HG03060 (cell line): ENCODE measurements at regions not wholly inside any gene's neighbourhood (a gene's known extent, or its start where the extent isn't known, plus 50 kb on each side); places are given as distances from the start of the nearest gene placed in this dataset.

Source experiments
- ATAC-seq: cut with Tn5 transposase; IDR thresholded peaks from one replicate; pipeline ENCODE4 v1.9.1; 2021; ENCODE audit warnings: low read depth, moderate number of reproducible peaks; ENCODE audit not compliant: unreplicated experiment

DNA sequence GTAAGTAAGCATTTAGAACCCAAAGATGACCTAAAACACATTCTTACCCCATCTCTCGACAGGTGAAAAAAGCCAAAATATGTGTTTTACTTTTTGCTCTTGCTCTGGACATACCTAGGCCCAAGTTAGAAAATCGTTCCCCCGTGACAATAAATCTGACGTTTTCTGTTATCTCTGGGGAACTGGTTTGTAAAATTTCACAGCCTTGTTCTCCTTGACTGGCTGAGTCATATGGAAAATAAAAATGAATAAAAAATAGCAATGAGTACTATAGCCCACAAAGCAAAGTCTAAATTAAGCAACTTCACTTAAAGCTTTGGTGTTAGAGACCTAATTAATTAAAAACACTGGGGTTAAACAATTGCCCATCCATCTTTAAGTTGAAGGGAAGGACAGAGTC, 286.9 kb upstream of the CLINT1 start:
- ATAC-seq = no peak

DNA sequence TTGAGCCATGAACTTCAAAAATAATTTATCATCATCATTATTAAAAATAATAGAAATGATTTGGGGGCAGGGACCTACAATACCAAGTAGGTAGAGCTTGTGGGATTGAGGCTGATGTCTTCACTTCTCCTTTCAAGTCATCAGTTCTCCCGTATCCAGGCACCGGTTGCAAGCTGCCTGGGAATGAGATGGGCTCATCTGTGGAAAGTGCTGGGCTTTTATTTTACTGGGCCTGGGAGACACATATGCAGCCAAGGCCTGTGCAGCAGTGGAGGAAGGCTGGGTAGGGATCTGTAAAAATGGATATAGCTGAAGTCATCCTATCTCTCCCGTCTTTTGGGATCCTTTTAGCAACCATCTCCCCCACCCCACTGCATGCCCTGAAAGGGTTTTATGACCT, 284.1 kb upstream of the CLINT1 start:
- ATAC-seq = no peak

DNA sequence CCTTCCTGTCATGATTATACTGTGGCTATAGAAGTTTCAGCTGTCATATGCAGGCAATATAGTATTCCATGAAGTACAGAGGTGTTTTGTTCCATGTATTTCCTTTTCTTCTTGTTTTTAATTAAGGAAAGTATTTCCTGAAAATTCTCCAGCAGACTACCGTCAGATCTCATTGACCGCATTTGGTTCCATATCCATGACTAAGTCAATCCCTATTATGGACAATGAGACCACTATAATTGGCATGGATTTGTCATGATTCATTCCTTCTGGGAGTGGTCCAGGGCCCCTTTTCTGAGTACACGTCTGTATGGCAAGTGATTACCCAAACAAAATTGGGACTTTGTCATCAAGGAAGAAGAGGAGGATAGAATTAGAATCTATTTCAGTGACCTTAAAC, 283.2 kb upstream of the CLINT1 start:
- no peak for ATAC-seq

DNA sequence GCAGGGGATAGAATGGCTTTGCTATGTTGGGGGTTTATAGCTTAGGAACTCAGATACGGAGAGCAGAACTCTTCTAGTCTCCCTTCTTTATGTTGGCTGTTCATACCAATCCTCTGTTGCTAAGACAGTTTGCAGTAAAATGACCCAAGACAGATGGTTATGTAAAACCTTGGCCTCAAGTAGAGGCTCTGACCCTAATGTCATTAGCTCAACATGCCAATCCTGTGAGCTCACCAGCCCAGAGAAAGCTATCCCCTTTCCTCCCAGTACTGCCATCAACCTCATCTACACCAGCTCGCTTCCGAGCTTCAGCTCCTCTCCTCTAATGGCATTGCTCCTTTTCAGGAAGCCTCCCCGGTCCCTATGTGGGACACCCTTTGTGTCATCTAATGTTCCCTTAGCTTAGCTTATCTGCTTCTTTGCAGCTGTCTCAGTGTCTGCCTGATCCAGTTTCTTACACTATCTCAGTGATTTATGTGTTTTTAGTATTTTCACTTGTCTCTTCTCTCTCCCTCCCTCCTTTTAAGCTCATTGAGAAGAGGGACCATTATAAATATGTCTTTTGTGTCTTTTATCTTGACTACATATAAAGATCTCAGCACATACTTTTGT, 281.3 kb upstream of the CLINT1 start:
- ATAC-seq = no peak

DNA sequence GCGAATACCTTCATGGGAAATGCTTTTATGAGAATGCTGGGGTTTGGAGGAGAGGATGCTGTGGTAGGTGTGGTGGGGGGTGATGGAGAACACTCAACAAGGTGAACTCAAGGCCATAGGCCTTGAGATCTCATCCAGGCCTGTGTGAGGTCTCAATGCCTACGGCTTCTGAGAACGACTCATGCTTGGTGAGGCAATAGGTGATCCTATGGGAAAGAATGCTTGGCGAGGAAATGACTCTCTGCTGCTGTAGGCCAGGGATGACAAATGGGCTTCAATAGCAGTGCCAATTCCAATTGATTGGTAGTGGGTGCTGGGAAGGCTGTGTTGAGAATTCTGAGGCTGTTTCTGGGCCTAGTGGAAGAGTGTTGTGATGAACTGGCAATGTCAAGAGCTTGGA, 280.2 kb upstream of the CLINT1 start:
- no peak for ATAC-seq

DNA sequence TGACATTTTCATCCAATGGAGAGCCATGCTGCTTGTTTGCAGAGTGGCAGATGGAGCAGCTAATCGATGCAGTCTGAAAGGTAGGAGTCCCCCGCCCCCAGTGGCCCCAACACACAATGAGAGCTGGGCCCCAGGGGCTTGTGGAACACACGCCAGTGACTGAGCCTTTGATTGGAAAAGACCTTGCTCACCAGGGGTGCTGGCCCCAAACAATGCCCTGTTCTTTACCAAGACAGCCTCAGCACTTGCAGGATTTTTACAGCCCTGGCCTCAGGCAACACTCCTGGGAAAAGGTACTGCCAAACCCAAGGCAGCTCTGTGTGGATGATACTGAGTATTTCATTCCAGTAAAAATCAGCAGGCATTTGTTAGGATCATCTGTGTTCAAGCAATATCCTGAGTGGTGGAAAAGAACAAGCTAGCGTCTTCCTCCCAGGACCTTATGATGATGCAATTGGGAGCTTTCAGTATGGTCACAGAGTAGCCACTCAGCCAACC, 276.8 kb upstream of the CLINT1 start:
- ATAC-seq = no peak

DNA sequence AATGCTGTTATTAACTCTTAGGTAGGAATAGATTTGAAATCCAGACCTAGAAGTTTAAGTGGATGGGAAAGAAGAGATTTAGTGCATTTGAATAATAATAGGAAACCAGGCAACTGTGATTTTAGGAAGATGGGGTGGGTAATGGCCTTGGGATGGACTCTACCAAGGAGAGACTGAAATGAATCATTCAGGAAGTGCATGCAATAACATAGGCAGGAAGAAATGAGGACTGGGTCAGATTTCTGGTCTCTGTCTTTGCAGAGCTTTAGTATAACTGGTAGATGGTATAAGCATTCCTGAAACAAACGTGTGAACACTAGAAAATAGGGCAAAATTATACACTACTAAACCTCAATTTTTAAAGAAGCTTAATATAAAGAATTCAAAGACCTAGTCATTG, 274.4 kb upstream of the CLINT1 start:
- no peak for ATAC-seq

DNA sequence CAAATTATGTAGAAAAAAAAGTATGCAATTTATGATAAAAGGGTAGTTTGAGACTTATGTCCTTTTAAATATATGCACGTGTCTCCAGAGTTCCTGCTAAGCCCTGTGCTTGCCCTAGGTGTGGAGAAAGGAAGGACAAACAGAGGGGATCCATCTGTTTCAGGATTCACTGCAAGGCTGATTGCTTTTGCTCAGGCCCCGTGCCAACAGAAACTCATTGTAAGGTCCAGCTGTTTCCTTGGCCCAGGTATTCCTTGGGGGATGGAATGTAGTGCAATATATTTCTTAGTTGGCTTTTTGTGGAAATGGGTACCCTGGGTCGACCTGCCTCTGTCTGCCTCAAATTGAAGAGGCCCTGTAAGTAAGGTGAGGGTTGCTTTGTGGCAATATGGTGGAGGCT, 268.6 kb upstream of the CLINT1 start:
- ATAC-seq = no peak

DNA sequence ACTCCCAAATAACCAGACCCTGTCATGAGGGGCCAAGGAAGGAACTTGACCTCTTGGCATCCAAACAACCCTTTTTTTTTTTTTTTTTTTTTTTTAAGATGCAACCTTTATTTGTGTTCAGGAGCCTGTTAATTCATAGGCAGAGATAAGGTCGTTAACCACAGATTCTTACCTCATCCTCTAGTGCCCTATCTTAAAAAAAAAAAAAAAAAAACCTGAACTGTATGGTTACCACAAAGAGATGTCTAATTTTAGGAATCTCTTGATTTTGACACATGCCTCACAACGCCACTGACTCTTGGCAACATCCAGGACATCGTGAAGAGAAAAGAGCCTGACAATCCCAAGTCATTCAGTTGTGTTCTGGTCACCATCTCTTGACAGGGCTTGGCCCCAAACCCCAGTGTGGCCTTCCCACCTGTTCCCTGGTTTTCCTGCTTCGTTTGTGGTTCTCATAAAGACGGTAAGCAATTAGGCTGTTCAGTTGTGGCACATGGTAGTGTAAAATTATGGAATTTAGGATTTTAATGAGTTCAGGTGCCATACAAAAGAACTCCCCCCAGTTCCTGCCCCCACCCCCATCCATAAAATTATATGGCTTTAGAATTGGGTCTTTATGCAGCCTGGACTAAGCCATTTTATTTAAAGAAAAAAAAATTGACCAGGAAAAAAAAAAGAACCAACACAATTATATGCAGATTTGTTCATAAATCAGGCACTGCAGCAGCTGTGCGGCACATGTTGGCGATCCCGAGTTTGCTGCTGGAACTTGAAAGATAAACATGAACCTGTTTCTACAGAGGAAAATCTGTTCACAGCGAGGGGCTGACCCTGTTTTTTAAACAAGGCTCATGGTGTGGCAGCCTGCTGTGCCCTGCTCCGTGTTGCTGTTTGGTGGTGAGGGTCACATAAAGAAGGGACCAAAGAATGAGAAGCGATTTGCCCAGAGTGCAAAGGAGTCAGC, 267.8 kb upstream of the CLINT1 start:
- ATAC-seq = no peak

DNA sequence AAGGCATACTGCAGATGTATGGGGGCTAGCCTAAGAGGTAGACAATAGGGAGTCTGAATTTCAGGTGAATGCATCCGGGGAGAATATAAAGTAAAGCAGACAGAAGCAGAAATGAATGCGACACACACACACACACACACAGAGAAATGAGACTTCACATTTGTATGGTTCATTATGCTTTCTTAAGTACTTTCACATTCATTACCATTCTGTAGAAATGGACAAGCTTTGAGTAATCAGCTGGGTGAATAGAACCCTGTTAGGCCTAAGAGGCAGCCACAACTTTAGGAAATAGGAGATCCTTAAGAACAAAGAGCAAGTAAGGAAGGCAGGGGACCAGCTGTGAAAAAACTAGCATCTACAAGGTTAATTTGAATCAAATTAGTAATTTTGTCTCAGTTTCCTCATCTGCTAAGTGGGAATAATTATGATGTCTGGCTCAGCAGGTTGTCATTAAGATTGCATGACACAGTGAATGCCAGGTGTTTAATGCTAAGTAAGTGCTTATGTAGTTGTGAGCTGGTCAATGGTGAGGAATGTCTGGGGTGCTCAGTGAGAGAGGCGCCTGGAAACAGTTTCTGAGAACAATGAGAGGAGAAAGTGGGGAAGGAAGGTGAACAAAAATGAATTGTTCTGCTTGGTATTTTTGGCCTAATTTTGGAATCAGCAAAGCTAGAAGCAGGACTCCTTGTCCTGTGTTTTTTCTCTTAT, 265.8 kb upstream of the CLINT1 start:
- ATAC-seq = no peak

DNA sequence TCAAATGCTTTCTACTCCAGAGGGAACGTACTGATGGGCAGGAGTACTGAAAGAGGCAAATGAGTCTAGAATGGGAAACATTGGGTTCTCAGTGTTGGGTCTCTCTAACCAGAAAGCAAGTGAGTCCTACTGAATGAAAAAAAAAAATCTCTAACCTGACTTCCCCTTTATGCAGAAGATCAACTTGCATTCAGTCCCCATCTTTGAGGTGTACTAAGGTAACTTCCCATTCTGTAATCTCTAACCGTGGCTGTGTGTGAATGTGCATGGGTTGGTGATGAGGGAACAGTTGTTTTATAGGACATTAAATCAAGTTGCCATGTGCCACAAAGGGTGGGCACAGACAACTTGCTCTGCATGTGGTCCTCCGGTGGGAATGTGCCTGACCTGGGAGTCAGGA, 264.6 kb upstream of the CLINT1 start:
- no peak for ATAC-seq

DNA sequence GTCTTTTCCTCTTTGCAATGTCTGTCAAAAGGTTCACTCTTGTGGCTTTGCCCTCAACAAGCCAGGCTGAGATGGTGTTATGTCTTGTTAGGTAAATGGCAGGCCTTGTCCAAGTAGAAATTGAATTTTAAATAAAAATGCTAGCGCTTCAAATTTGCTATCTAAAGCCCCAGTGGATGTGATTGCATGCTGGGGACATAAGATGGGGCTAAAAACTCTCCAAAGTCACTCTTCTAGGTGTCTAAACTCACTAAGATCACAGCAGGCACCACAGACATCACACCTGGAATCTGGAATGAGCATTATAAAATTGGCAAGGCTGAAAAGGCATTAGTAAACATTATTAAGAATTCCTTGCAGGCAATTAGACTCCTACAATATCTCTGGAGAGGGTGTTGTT, 262.7 kb upstream of the CLINT1 start:
- ATAC-seq = no peak

DNA sequence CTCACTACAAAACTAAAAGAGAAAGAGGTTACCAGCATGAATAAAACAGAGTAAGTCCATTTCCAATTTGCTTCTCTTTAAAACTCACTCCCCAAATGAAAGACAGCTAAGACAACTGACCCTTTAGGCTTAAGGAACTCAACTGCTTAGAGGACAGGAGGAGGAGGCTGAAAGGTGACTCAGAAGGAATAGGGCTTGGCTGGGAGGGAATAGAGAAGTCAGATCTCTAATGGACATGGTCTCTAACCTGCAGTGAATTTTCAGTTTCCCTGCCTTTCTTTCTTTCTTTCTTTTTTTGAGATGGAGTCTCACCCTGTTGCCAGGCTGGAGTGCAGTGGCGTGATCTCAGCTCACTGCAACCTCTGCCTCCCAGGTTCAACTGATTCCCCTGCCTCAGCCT, 261.8 kb upstream of the CLINT1 start:
- ATAC-seq = no peak

DNA sequence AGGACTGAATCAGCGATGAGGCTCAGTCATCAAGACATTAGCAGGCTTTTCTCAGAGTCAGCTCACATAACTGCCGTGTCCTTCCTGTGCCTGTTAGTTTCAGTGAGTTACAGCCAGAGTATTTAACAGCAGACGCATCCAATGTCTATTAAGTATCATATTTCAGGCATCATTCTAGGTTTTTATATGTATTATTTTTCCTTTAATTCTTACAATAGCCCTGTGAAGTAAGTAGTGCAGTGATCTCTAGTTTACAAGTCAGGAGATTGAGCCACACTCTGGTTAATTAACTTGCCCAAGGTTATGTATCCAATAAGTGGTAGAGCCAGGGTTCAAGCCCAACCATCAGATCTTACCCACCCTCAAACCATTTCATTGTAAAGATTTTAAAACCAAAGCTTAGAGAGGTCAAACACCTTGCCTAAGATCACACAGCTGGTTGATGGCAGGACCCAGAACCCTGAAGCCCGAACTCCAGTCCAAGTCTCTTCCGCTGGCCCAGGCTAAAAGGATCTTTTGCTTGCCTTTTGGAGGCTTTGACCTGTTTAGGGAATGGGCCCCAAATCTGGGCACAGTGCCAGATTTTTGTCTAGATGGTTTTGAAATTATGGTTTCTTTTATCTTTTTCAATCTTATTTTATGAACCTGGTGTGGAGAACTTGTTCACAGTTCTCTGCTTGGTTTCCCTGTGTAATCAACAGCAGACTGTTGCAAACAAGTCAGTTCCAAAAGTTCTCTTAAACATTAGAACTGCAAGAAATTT, 261.2 kb upstream of the CLINT1 start:
- no peak for ATAC-seq

DNA sequence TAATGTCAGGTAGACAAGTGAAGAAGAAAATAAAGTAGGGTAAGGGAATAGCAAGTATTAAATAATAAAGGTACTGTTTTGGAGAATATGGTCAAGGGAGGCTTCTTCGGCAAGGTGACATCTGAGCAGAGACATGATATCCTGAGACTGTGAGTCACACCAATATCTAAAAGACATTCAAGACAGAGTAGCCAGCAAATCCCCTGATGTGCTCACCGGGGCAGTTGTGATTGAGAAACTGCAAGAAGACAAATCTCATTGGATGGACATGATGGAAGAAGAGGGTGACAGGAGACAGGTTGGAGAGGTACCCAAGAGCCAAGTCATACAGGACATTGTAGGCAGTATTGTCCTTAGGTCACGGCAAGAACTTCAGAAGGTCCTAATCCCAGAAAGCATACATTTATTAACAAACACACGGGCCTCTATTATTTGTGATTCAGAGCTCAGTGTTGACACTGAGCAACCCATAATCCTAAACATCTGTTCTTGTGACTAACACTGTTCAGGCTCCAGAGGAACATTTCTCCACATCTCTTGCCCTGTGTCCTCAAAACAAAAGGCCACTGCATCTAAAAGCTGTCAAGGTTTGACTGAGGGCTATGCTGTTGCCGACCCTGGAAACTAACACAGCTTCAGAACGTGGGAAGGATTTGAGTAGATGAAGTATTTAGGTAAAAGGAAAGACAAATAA, 258.7 kb upstream of the CLINT1 start:
- no peak for ATAC-seq

DNA sequence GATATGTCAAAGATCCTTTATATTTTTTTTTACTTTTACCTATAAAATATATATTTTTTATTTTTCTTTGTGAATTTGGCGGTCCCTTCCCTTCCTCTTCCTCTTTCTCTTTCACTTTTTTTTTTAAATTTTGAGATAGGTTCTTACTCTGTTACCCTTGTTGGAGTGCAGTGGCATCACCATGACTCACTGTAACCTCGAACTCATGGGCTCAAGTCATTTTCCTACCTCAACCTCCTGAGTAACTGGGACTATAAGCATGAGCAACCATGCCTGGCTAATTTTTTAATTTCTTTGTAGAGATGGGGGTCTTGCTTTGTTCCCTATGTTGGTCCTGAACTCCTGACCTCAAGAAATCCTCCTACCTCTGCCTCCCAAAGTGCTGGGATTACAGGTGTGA, 258.0 kb upstream of the CLINT1 start:
- no peak for ATAC-seq

DNA sequence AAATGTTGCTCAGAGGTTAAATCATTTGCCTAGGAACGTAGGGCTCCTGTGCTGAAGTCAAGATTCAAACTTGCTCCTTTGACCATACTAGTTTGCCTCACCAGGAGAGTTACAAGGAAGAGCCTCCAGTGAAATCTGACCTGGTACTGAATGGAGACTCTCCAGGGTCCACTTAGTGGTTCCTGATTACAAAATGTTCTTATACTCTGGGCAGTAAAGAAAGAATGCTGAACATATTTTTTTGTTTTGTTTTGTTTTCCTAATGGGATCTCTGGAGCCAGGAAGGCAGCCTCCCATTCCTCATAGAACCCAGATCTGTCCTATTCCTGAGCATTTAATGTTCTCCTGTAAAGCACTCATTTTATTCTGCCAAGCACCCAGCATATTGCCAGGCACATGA, 256.5 kb upstream of the CLINT1 start:
- no peak for ATAC-seq

DNA sequence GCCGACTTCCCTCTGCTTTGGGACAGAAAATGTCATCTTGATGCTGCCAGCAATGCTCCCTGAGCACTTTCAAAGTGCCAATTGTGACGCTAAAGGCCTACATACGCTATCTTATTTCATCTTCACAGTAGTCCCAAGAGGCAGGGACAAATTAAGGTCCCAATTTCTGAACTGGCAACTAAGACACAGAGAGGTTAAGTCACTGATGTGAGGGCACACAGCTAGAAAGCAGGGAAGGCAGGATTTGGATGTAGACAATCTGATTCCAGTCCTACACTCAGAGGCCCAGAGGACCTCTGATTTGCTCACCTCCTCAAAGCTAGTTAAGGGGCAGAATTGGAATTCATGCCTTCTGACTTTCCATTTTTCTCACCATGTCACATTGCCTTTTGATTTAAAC, 249.2 kb upstream of the CLINT1 start:
- ATAC-seq = no peak

DNA sequence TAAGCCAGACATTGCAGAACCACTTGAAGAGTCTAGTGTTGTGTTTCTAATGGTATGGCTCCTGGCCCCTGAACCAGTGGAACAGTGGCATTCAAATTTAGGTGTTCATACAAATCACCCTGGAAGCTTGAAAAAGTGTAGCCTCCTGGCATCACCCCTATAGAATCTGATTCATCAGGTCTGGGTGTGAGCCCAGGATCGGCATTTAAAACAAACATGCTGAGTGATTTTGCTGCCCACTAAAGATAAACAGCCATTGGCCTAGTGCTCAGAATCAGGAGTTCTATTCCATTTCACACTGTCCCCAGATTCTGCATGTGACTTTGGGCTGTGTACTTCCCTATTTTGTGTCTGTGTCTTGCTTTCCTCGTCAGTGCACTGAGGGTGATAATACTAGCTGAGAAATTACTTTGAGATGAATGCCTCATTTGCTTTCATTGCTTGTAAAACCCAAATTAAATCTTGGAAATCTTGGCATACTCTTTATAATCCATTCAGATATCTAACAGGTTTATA, 241.5 kb upstream of the CLINT1 start:
- no peak for ATAC-seq

DNA sequence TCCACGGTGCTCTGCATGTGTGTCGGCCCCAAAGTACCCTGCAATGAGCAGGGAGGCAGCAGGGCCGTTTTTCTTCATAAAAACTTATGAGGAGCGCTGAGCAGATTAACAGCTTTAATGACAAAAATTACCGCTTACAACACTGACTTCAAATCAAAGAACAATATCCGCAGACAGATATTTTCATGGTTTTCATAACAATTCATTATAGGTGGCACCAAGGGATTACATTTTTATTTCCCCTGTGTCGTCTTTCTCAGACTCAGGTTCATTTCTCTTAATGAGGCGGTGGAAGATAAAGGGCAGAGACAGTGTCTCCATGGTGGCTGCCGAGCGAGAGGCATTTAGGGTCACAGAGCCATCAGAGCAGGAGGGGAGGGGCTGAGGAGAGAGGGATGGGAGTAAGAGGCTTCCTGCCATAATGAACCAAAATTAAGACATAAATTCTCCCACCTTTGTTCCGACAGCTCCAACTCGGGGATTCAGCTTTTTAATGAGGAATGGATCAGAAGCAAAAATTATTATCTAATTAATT, 240.7 kb upstream of the CLINT1 start:
- no peak for ATAC-seq
